MM.1S (cell line): ENCODE measurements at regions not wholly inside any gene's neighbourhood (a gene's known extent, or its start where the extent isn't known, plus 50 kb on each side); places are given as distances from the start of the nearest gene placed in this dataset.

Experiments used
- DNase-seq: peaks from one replicate; pipeline ENCODE4 v3.0.0-alpha.2; 2015
- H2AFZ ChIP-seq: fragments of 300-600 bp; sonication (generic); 2 replicates; pipeline ENCODE4 v1.6.0; 2016; ENCODE audit warnings: antibody characterized with exemption, low read length
- H3F3A ChIP-seq: fragments of 300-600 bp; sonication (generic); 2 replicates; pipeline ENCODE4 v1.6.1; 2016; ENCODE audit warnings: mild to moderate bottlenecking, antibody characterized with exemption, low read length, moderate library complexity, mixed read lengths; ENCODE audit not compliant: insufficient read depth
- H3K27ac ChIP-seq: fragments of 300-600 bp; sonication (generic); 2 replicates; pipeline ENCODE4 v1.5.1; 2016; ENCODE audit warnings: mild to moderate bottlenecking, low read length
- H3K27me3 ChIP-seq: fragments of 300-600 bp; sonication (generic); replicated peaks from 2 replicates; pipeline ENCODE4 v1.6.0; 2016; ENCODE audit warnings: low read length; ENCODE audit not compliant: insufficient read depth
- H3K36me3 ChIP-seq: fragments of 300-600 bp; sonication (generic); replicated peaks from 2 replicates; pipeline ENCODE4 v1.6.1; 2016; ENCODE audit warnings: mild to moderate bottlenecking, low read length, mixed read lengths; ENCODE audit not compliant: insufficient read depth
- H3K4me1 ChIP-seq: fragments of 300-600 bp; sonication (generic); 2 replicates; pipeline ENCODE4 v1.6.1; 2016; ENCODE audit warnings: low read length, mixed read lengths
- H3K4me2 ChIP-seq: fragments of 300-600 bp; sonication (generic); 2 replicates; pipeline ENCODE4 v1.6.0; 2016; ENCODE audit warnings: low read depth, low read length
- H3K4me3 ChIP-seq: fragments of 300-600 bp; sonication (generic); 2 replicates; pipeline ENCODE4 v1.5.1; 2016; ENCODE audit warnings: low read length, mixed read lengths
- H3K79me2 ChIP-seq: fragments of 300-600 bp; sonication (generic); 2 replicates; pipeline ENCODE4 v1.6.1; 2016; ENCODE audit warnings: mixed run types, low read length, mixed read lengths
- H3K9ac ChIP-seq: fragments of 300-600 bp; sonication (generic); 2 replicates; pipeline ENCODE4 v1.6.1; 2016; ENCODE audit warnings: low read length, mixed read lengths
- H3K9me2 ChIP-seq: fragments of 300-600 bp; sonication (generic); replicated peaks from 2 replicates; pipeline ENCODE4 v1.6.1; 2016; ENCODE audit warnings: mild to moderate bottlenecking, low read length, mixed read lengths; ENCODE audit not compliant: insufficient read depth
- H3K9me3 ChIP-seq: fragments of 300-600 bp; sonication (generic); replicated peaks from 2 replicates; pipeline ENCODE4 v1.6.1; 2016; ENCODE audit warnings: mild to moderate bottlenecking, low read length, mixed read lengths; ENCODE audit not compliant: insufficient read depth
- H4K20me1 ChIP-seq: fragments of 300-600 bp; sonication (generic); 2 replicates; pipeline ENCODE4 v1.6.1; 2016; ENCODE audit warnings: mild to moderate bottlenecking, low read length, moderate library complexity, mixed read lengths; ENCODE audit not compliant: insufficient read depth
- CTCF ChIP-seq: fragments of 300-600 bp; sonication (generic); IDR thresholded peaks from 2 replicates; pipeline ENCODE4 v1.5.1; 2016; ENCODE audit warnings: antibody characterized with exemption, low read length, mixed read lengths
- EZH2 ChIP-seq: fragments of 300-600 bp; sonication (generic); optimal IDR thresholded peaks from 2 replicates; pipeline ENCODE3; 2017; ENCODE audit warnings: low read depth, mild to moderate bottlenecking, antibody characterized with exemption, low read length, mixed read lengths
- EZH2phosphoT487 ChIP-seq: fragments of 300-600 bp; sonication (generic); IDR thresholded peaks from 2 replicates; pipeline ENCODE4 v1.6.1; 2018; ENCODE audit warnings: antibody characterized with exemption, low read length

- H4K20me1 ChIP-seq, result no peaks in the 10 kb centered on the region
- no peaks in the 10 kb centered on the region for H3K9me2 ChIP-seq
- H3K4me1 ChIP-seq, result no peaks in the 10 kb centered on the region
- no peak overlapping the region for H3K27ac ChIP-seq
- no peaks in the 10 kb centered on the region for H3K27me3 ChIP-seq
- no peak overlapping the region for H2AFZ ChIP-seq
- DNase-seq, result no peak
- no peaks in the 10 kb centered on the region for H3K36me3 ChIP-seq
- no peaks in the 10 kb centered on the region for H3F3A ChIP-seq
- no peak overlapping the region for H3K9ac ChIP-seq
- H3K9me3 ChIP-seq, result no peaks in the 10 kb centered on the region
- no peak for TF ChIP-seq CTCF
- no peak for TF ChIP-seq EZH2phosphoT487
- no peak for TF ChIP-seq EZH2
- H3K4me3 ChIP-seq, result no peak overlapping the region
- no peak overlapping the region for H3K4me2 ChIP-seq
- no peaks in the 10 kb centered on the region for H3K79me2 ChIP-seq
These were observed 560.9 kb downstream of the MED13L start for GRCh38 chr12:115716551-115716950.

- H3K9me3 ChIP-seq, result no peaks in the 10 kb centered on the region
- H3K27ac ChIP-seq, result no peak overlapping the region
- no peaks in the 10 kb centered on the region for H3F3A ChIP-seq
- no peaks in the 10 kb centered on the region for H3K9me2 ChIP-seq
- no peaks in the 10 kb centered on the region for H3K27me3 ChIP-seq
- no peak overlapping the region for H3K4me2 ChIP-seq
- H3K4me1 ChIP-seq, result no peaks in the 10 kb centered on the region
- H2AFZ ChIP-seq, result no peak overlapping the region
- H3K4me3 ChIP-seq, result no peak overlapping the region
- H3K79me2 ChIP-seq, result no peaks in the 10 kb centered on the region
- H3K36me3 ChIP-seq, result no peaks in the 10 kb centered on the region
- no peak for DNase-seq
- TF ChIP-seq CTCF (no peak), EZH2 (no peak), EZH2phosphoT487 (no peak)
- H3K9ac ChIP-seq, result no peak overlapping the region
- H4K20me1 ChIP-seq, result no peaks in the 10 kb centered on the region
These were observed 564.8 kb downstream of the MED13L start for GRCh38 chr12:115712676-115713075.

- TF ChIP-seq EZH2phosphoT487 (no peak), CTCF (no peak), EZH2 (no peak)
- DNase-seq, result no peak
- no peaks in the 10 kb centered on the region for H3K4me1 ChIP-seq
These were observed 567.4 kb downstream of the MED13L start for GRCh38 chr12:115710104-115710564.

More at GRCh38 chr12:115710104-115710564, 567.4 kb downstream of the MED13L start:
- H3K9me2 ChIP-seq, result no peaks in the 10 kb centered on the region
- H4K20me1 ChIP-seq, result no peaks in the 10 kb centered on the region
- H3K9ac ChIP-seq, result no peak overlapping the region
- no peak overlapping the region for H3K4me2 ChIP-seq
- H3K79me2 ChIP-seq, result no peaks in the 10 kb centered on the region
- no peaks in the 10 kb centered on the region for H3K27me3 ChIP-seq
- H3K36me3 ChIP-seq, result no peaks in the 10 kb centered on the region
- H3K4me3 ChIP-seq, result no peak overlapping the region
- H3K27ac ChIP-seq, result no peak overlapping the region
- no peaks in the 10 kb centered on the region for H3K9me3 ChIP-seq
- no peak overlapping the region for H2AFZ ChIP-seq
- H3F3A ChIP-seq, result no peaks in the 10 kb centered on the region
